ENCODE measurements at regions not wholly inside any gene's neighbourhood (a gene's known extent, or its start where the extent isn't known, plus 50 kb on each side); places are given as distances from the start of the nearest gene placed in this dataset.
"Not testable (repeated sequence)": the region's sequence is repeated elsewhere in the genome, so short reads cannot be mapped to it uniquely, and the experiment has no call there.

DNA sequence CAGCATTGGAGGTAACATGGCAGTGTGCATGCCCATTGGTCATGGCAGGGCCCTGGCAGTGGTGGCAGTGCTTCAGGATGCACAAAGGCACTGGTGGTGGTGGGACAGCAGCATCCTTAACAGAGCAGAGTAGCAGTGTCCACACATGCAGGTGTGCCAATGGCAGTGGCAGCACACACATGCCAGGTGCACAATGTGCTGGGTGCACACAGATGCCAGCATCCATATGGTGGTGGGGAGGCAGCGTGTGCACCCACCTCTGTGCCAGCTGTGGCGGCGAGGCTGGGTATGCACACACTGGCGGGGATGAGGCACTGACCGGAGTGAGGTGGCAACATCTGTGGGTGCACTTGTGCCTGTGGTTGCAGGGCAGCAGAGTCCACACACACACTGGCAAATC is 150.6 kb downstream of the SI start:
- no peak for DNase-seq

DNA sequence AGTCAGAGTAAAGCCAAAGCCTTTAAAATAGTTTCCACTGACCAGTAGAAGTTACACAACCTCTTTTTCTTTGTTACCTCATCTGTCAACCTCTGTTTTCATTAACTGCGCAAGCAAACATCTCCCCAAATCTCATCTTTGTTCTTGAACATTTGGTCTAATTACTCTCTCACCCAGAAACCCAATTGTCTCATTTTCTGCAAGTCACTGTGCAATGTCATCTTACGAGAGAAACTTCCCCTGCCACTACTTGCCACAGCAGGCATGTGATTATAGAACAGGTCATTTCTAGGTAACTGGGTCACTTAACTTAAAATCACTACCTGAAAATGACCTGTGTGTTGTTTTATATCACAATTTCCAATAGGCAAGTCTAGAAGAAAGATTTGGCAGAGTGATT is 159.4 kb downstream of the SI start:
- DNase-seq: no peak

DNA sequence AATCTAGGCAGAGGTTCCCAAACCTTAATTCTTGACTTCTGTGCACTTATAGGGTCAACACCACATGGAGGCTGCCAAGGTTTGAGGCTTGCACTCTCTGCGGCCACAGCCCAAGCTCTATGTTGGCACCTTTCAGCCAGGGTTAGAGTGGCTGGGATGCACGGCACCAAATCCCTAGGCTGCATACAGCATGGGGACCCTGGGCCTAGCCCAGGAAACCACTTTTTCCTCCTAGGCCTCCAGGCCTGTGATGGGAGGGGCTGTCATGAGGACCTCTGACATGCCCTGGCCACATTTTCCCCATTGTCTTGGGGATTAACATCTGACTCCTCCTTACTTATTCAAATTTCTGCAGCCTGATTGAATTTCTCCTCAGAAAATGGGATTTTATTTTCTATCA is 165.4 kb downstream of the SI start:
- no peak for DNase-seq

GRCh38 chr3:164903820-164904451 is 174.4 kb downstream of the SI start:
- DNase-seq: no peak

- peak; percentile 9 for DNase-seq
Measured at GRCh38 chr3:164897342-164897741, 181.0 kb downstream of the SI start.

DNA sequence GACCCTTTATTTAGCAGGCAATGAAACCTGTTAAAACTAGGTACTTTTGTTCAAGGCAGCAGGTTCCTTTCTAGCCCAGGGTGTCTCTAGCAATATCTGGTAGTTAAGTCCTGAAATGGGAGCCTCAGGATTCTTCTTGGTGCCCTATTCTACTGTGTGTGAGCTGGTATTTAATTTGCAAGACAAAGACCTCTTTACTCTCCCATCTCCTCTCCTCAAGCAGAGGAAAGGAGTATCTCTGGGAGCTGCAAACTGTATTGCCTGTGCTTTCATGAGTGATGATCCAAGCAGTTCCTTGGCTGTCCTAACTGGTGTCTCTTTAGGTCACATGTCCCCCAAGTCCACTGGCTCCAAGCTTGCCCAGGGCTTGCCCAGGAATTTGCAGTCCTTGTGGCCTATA is 188.2 kb downstream of the SI start:
- no peak for DNase-seq

- DNase-seq: no peak
Measured at GRCh38 chr3:164883171-164883570, 195.1 kb downstream of the SI start.

GRCh38 chr3:164879201-164879600 is 199.1 kb downstream of the SI start:
- no peak for DNase-seq

DNA sequence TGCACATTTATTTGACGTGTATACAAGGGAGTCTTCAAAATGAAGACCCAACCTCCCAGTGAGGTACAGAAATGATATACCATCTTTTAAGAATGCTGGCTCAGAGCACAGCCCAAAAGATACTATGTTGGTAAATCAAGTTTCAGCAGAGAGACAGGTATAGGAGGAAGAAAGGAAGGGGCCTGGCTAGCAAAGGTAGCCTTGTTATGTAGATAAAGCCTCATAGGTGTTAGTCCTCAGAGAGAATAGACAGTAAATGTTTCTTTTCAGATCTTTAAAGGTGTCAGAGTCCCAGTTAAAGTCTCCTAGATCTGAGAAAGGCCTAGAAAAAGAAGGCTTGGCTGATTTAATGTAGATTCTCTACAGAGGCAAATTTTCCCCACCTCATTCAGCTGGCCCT is 213.8 kb downstream of the SI start:
- no peak for DNase-seq

DNA sequence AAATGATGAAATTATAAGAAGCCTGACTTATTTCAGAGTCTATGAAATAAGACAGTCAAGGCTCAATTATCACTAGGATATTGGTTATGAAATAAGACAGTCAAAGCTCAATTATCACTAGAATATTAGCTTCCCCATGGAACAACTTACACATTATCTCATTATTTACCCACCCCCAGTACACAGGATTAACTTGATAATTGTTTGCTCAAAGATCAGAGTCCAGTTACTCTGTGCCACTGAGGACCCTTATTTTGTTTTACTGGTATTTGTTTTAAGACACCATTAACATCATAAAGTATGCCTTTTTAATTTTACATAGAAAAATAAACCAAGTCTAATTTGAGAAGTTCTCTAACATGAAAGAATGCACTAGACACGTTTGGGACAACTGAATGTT is 225.4 kb downstream of the SI start:
- no peak for DNase-seq

DNA sequence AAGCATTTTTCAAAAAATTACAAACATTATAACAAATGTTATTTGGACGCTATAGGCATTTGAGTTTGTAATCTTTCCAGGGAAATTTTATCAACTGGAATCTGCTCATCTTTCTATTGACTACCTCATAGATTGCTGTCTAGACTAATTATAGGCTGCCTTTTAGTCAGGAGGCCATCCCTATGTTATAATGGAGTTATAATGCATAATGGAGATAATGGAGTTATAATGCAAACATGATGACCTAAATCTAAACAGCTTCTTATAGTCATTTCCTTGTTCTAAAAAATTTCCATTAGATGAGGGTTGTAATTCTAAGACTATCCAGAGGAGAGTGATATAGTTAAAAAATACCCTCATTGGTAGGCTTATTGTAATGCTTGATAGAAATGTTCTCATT is 226.4 kb downstream of the SI start:
- DNase-seq: no peak

GRCh38 chr3:164851204-164851603 is 227.1 kb downstream of the SI start:
- DNase-seq: no peak

DNA sequence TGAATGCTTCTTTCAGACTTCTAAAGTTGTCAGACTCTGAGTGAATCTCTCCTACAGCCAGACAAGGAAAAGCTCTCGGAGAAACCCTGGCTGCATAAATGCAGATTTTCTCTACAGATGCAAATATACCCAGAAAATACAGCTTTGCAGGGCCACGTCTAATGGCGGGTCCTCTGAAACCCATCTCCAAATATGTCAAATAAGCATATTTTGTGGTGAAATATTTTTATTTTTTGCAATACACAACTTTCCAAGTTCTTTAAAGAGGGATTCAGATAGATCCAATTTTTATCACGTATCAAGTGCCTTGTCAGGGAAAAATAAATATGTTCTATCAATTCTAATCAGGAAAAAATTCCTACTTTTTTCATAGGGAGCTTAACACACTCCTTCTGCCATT is 229.4 kb downstream of the SI start:
- no peak for DNase-seq

DNA sequence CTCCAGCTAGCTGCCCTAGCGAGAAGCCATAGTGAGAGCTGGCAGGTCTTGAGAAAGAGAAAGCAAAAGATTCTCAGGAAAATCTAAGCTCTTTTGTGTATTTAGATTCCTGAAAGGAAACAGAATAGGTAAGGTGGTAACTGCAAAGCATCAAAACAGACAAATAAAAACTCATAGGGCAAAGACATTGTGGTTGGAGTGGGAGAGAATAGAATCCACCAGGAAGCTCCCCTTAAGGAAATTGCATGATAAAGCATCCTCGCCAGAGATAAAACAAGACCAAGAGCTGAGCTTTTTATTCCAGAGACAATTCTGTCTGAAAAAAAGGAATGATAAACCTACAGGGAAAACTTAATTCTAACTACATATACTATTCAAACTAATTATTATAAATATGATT is 232.6 kb downstream of the SI start:
- no peak for DNase-seq

- no peak for DNase-seq
Measured at GRCh38 chr3:164832216-164832615, 246.1 kb downstream of the SI start.

GRCh38 chr3:164818318-164818717 is 260.0 kb downstream of the SI start:
- DNase-seq: no peak

DNA sequence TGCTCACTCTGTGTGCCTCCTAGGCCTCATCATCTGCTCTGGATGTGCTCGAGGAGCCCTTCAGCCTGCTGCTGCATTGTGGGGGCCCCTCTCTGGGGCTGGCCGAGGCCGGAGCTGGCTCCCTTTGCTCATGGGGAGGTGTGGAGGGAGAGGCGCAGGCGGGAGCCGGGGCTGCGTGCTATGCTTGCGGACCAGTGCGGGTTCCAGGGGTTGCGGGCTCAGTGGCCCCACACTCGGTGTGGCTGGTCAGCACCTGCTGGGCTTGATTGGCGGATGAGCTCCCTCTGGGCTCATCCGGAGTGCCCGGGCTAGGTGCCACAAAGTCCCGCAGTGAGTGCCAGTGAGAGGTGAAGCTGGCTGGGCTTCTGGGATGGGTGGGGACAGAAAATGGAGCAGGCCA is 264.2 kb downstream of the SI start:
- DNase-seq: no peak

- no peak for DNase-seq
Measured at GRCh38 chr3:164812042-164812441, 266.3 kb downstream of the SI start.

DNA sequence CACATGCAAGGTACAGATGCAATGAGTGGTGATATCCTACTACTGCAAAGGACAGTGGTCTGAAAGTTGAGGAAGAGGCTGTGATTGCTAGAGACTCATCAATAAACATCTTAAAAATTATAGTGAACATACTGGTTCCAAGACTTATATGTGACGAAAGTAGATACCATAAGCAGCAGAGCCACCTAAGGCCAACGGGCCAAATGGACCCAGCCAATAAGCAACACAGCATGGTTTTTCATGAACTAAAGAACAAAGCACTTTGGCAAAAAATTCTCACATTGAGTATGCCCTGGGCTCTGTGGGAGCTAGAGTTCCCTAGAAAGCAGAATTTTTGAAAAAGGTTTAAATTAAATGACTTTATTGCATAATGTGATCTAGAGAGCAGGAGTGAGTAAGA is 272.1 kb downstream of the SI start:
- no peak for DNase-seq

- no peak for DNase-seq
Measured at GRCh38 chr3:164794099-164794498, 284.2 kb downstream of the SI start.

DNA sequence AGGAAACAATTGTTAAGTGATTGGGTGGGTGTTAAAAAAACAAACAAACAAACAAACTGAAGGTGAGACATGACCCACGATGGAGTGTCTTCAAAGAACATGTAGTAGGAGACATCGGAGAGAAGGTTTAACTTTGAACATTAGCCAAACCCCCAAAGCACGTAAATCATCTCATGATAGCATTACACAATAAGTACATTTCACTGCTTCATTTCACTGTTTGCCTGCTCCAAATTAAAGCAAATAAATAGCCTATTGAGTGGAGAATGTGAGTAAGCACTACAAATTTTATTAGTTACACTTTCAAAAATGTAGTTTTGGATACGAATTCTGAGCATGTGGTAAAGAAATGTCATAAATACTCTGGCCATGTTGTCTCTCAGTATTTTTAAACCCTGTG is 287.0 kb downstream of the SI start:
- no peak for DNase-seq

GRCh38 chr3:164784407-164784806 is 293.9 kb downstream of the SI start:
- DNase-seq: not testable (repeated sequence)

GRCh38 chr3:164781755-164782154 is 296.5 kb downstream of the SI start:
- DNase-seq: no peak

- no peak for DNase-seq
Measured at GRCh38 chr3:164779816-164780215, 298.5 kb downstream of the SI start.

DNA sequence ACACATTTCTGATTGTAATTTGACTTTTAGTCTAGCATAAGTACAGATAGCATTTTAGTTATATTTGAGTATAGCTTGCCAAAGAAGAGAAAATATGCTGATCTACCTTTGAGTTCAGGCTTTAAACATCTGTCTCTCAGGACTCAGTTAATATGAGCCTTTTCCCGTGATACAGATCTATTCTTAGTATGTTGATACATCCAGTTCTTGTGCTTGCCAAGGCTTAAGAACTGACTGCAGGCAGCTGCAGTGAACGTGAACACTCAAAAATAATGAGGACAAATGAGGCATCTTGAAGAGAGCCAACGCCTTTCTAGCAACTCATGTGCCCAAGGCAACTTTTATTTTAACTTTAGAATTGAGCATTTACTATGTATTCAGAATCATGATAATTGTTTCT is 325.5 kb downstream of the SI start:
- no peak for DNase-seq

- no peak for DNase-seq
Measured at GRCh38 chr3:164748626-164749025, 329.7 kb downstream of the SI start.

Data from hematopoietic multipotent progenitor cell treated with erythropoietin and hydrocortisone succinate and interleukin-3 and kit ligand, for 6 days (in vitro differentiated cells).